D721Med (cell line): ENCODE measurements at regions not wholly inside any gene's neighbourhood (a gene's known extent, or its start where the extent isn't known, plus 50 kb on each side); places are given as distances from the start of the nearest gene placed in this dataset.

Source experiments
- DNase-seq: peaks from one replicate; pipeline ENCODE4 v3.0.0; 2011; ENCODE audit warnings: low spot score; ENCODE audit not compliant: insufficient read length
- FAIRE-seq: peaks from 2 replicates; lab custom pipeline; 2011; peaks lifted over from hg19 to GRCh38; lab: Jason Lieb, UNC
- CTCF ChIP-seq: IDR thresholded peaks from 2 replicates; pipeline ENCODE4 v1.5.1; 2012; ENCODE audit warnings: mild to moderate bottlenecking, control low read depth; ENCODE audit not compliant: insufficient read depth; ENCODE audit errors: missing control alignments

DNA sequence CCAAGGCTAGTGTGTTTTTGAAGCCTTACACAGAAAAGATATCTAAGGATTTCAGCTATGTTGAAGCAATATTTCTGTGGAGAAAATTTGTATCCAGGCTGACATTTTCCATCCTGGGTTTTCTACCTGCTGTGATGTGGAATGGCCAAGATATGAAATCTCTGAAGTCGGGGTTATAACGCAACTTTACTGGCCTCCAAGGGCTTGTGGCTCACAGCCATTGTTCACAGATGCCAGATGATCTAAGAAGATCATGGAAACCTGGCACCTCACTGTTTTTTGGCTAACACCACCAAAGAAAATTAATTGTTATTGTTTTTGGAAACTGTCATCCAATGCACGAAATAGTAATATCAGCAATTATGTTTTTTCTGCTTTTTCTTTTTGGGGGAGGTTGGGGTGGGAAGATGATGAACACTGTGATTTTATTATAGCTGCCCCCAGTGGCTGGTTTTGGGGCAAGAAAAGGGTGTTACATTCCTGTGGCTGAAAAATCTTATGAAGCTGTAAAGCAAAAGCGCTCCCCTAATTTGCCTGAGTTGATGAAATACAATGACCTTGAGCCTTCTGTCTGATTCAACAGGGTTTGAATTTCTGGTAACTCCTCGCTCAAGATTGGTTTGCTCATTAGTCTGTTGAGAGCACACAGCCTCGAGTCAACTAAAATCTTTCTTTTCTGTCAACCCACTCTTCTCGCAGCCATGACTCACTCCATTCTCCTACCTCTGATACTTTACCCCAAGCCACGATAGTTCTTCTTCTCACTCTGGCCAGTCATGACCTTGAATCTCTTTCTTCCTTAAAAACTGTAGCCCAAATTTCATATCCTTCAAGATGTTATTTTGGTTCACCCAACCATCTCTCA, 236.7 kb downstream of the PAX1 start:
- DNase-seq: no peak
- no peak for FAIRE-seq
- TF ChIP-seq CTCF: no peak

GRCh38 chr20:21936720-21937380, 231.4 kb downstream of the PAX1 start:
- TF ChIP-seq CTCF: no peak
- FAIRE-seq (no peak), DNase-seq (no peak)

DNA sequence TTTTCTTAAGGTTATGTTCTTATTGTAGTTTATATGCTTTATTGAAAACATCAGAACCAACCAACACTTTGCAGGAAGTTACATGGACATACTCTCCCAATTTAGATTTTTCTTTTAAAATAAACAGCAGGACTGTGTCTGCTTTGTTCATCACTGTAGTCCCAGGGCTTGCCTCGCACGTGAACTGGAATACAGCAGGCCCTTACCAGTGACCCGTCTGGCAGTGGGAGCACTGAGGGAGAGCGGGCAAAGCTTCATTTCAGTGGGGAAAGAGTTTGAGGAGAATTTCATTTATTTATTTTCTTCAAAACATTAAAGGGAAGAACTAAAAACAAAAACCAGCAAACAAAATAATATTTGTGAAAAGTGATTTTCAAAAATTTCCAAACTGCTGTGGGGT, 230.8 kb downstream of the PAX1 start:
- no peak for TF ChIP-seq CTCF
- DNase-seq (no peak), FAIRE-seq (no peak)

DNA sequence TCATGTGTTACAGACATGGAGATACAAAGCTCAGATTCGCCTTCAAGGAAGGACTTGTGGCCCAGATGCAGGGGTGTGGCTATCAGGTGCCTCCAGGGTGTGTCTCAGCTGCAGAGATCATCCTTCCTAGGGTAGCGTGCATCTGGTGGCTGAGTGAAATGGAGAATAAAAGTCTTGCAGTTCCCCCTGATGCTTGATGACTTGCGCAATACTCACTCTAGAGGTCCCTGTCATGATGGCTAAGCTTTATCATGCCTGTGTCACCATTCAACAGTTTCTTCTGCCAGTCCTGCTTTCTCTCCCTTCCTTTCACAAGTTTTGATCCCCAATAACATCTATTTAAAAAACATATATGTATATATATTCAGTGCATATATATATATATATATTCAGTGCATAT, 228.1 kb downstream of the PAX1 start:
- no peak for FAIRE-seq
- no peak for DNase-seq
- TF ChIP-seq CTCF: no peak

GRCh38 chr20:21921251-21921650, 215.8 kb downstream of the PAX1 start:
- DNase-seq (no peak), FAIRE-seq (no peak)
- no peak for TF ChIP-seq CTCF

DNA sequence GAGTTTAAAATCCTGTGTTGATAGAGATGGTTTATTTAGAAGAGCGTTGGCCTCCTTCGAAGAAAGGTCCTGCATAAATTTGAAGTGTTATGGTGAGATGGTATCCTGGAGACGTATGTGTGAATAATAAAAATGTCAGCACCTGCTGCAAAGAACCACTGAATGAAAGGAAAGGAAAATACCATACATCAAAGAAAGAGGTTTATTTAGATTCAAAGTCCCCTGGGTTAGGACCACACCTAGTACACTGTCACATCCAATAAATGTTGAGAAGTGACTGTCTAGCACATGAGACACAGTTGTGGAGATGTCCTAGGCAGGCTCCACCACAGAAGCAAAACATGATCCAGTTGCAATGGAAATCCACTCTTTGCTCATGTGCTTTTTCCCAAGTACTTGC, 214.7 kb downstream of the PAX1 start:
- no peak for DNase-seq
- no peak for TF ChIP-seq CTCF
- no peak for FAIRE-seq

- TF ChIP-seq CTCF: no peak
- DNase-seq: no peak
- FAIRE-seq: no peak
Observed at GRCh38 chr20:21918398-21918797, 212.9 kb downstream of the PAX1 start.
